Kidney epithelial cell (primary cell): ENCODE measurements at regions not wholly inside any gene's neighbourhood (a gene's known extent, or its start where the extent isn't known, plus 50 kb on each side); places are given as distances from the start of the nearest gene placed in this dataset.

ENCODE experiments used
- DNase-seq: peaks from one replicate; pipeline ENCODE4 v3.0.0-alpha.2; 2010; ENCODE audit warnings: low read depth
- H3K27me3 ChIP-seq: 2 replicates; pipeline ENCODE4 v1.6.0; 2011; ENCODE audit warnings: low read length; ENCODE audit not compliant: control insufficient read depth, insufficient read depth
- H3K36me3 ChIP-seq: 2 replicates; pipeline ENCODE4 v1.5.1; 2011; ENCODE audit warnings: low read length; ENCODE audit not compliant: control insufficient read depth, insufficient read depth
- H3K4me3 ChIP-seq: 2 replicates; pipeline ENCODE4 v1.5.1; 2011; ENCODE audit warnings: low read depth, mild to moderate bottlenecking, control low read depth, low read length
- CTCF ChIP-seq: IDR thresholded peaks from 2 replicates; pipeline ENCODE4 v1.5.1; 2011; ENCODE audit warnings: mild to moderate bottlenecking, moderate library complexity, low read length, control low read depth, inconsistent platforms; ENCODE audit not compliant: insufficient read depth, poor library complexity, severe bottlenecking

- Histone ChIP-seq H3K4me3 (no peak overlapping the region), H3K27me3 (no peaks in the 10 kb centered on the region), H3K36me3 (no peaks in the 10 kb centered on the region)
- DNase-seq = no peak
- no peak for TF ChIP-seq CTCF
Measured at GRCh38 chr21:28099001-28099705, 893.5 kb downstream of the LTN1 start.

GRCh38 chr21:28091466-28091865 is 901.2 kb downstream of the LTN1 start:
- DNase-seq = no peak
- Histone ChIP-seq H3K4me3 (no peak overlapping the region), H3K27me3 (no peaks in the 10 kb centered on the region), H3K36me3 (no peaks in the 10 kb centered on the region)
- no peak for TF ChIP-seq CTCF

GRCh38 chr21:28090546-28090945 is 902.1 kb downstream of the LTN1 start:
- TF ChIP-seq CTCF = no peak
- no peak for DNase-seq
- no peaks in the 10 kb centered on the region for H3K36me3 ChIP-seq
- no peak overlapping the region for H3K4me3 ChIP-seq
- no peaks in the 10 kb centered on the region for H3K27me3 ChIP-seq

GRCh38 chr21:28089599-28090441 is 902.9 kb downstream of the LTN1 start:
- Histone ChIP-seq H3K36me3 (no peaks in the 10 kb centered on the region), H3K4me3 (no peak overlapping the region), H3K27me3 (no peaks in the 10 kb centered on the region)
- TF ChIP-seq CTCF = no peak
- DNase-seq = no peak

GRCh38 chr21:28086861-28087581 is 905.7 kb downstream of the LTN1 start:
- H3K36me3 ChIP-seq = no peaks in the 10 kb centered on the region
- no peaks in the 10 kb centered on the region for H3K27me3 ChIP-seq
- DNase-seq = no peak
- no peak overlapping the region for H3K4me3 ChIP-seq
- no peak for TF ChIP-seq CTCF
